D721Med (cell line): ENCODE measurements at regions not wholly inside any gene's neighbourhood (a gene's known extent, or its start where the extent isn't known, plus 50 kb on each side); places are given as distances from the start of the nearest gene placed in this dataset.

Experiments used
- DNase-seq: peaks from one replicate; pipeline ENCODE4 v3.0.0; 2011; ENCODE audit warnings: low spot score; ENCODE audit not compliant: insufficient read length
- FAIRE-seq: peaks from 2 replicates; lab custom pipeline; 2011; peaks lifted over from hg19 to GRCh38; lab: Jason Lieb, UNC
- CTCF ChIP-seq: IDR thresholded peaks from 2 replicates; pipeline ENCODE4 v1.5.1; 2012; ENCODE audit warnings: mild to moderate bottlenecking, control low read depth; ENCODE audit not compliant: insufficient read depth; ENCODE audit errors: missing control alignments

- FAIRE-seq = no peak
Measured at GRCh38 chr2:128746356-128746755, 427.7 kb upstream of the HS6ST1 start.

GRCh38 chr2:128748336-128748735 lies 429.7 kb upstream of the HS6ST1 start:
- TF ChIP-seq CTCF = no peak
- FAIRE-seq = no peak
- DNase-seq = no peak

More at GRCh38 chr2:128746356-128746755, 427.7 kb upstream of the HS6ST1 start:
- no peak for TF ChIP-seq CTCF
- DNase-seq = no peak

- FAIRE-seq = no peak
- TF ChIP-seq CTCF = no peak
- DNase-seq = no peak
Measured at GRCh38 chr2:128748835-128749605, 430.4 kb upstream of the HS6ST1 start.

GRCh38 chr2:128750328-128751165 lies 431.9 kb upstream of the HS6ST1 start:
- FAIRE-seq (no peak), DNase-seq (no peak)
- no peak for TF ChIP-seq CTCF

GRCh38 chr2:128751746-128752145 lies 433.1 kb upstream of the HS6ST1 start:
- FAIRE-seq (no peak), DNase-seq (no peak)
- no peak for TF ChIP-seq CTCF

- no peak for DNase-seq
- no peak for FAIRE-seq
- TF ChIP-seq CTCF = no peak
Measured at GRCh38 chr2:128752691-128753263, 434.1 kb upstream of the HS6ST1 start.

GRCh38 chr2:128753321-128753720 lies 434.7 kb upstream of the HS6ST1 start:
- DNase-seq (no peak), FAIRE-seq (no peak)
- no peak for TF ChIP-seq CTCF
